ENCODE measurements at regions not wholly inside any gene's neighbourhood (a gene's known extent, or its start where the extent isn't known, plus 50 kb on each side); places are given as distances from the start of the nearest gene placed in this dataset.
"Not testable (repeated sequence)": the region's sequence is repeated elsewhere in the genome, so short reads cannot be mapped to it uniquely, and the experiment has no call there.

DNA sequence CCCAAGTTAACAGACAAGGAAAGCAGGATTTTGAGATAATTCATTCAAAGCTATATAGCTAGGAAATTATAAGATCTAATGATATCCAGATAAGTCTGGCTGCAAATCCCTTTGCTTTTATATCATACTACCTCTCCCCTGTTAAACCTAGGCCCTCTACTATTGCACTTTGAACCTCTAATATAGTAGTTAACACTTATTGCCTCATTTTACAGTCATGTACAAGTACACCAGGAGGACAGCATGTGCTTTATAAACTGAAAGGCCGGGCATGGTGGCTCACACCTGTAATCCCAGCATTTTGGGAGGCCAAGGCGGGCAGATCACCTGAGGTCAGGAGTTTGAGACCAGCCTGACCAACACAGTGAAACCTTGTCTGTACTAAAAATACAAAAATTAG is 234.4 kb upstream of the EDNRA start:
- not testable (repeated sequence) for DNase-seq (ENCODE audit: low spot score)

GRCh38 chr4:147247579-147247978 is 233.3 kb upstream of the EDNRA start:
- no peak for DNase-seq (ENCODE audit: low spot score)

GRCh38 chr4:147250062-147250461 is 230.8 kb upstream of the EDNRA start:
- no peak for DNase-seq (ENCODE audit: low spot score)

GRCh38 chr4:147255268-147255667 is 225.6 kb upstream of the EDNRA start:
- not testable (repeated sequence) for DNase-seq (ENCODE audit: low spot score)

DNA sequence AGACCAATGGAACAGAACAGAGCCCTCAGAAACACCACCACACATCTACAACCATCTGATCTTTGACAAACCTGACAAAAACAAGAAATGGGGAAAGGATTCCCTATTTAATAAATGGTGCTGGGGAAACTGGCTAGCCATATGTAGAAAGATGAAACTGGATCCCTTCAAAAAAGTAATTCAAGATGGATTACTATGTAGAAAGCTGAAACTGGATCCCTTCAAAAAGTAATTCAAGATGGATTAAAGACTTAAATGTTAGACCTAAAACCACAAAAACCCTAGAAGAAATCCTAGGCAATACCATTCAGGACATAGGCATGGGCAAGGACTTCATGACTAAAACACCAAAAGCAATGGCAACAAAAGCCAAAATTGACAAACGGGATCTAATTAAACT is 221.6 kb upstream of the EDNRA start:
- not testable (repeated sequence) for DNase-seq (ENCODE audit: low spot score)

GRCh38 chr4:147284256-147284835 is 196.6 kb upstream of the EDNRA start:
- DNase-seq (ENCODE audit: low spot score): no peak

DNA sequence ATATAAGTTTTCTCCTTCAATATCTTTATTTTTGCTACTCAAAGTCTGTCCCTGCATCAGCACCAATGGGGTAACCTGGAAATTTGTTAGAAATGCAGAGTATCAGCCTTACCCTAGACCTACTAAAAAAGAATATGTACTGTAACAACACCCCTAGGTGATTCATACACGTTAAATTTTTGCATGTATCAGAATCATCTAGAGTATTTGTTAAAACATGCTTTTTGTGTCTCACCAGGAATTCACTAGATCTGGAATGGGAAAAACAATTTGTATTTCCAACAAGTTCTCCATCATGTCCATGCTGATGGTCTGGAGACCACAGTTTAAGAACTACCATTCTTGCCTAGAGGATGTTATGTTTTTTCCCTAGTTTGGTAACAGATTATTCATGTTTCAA is 196.0 kb upstream of the EDNRA start:
- DNase-seq (ENCODE audit: low spot score): no peak

DNA sequence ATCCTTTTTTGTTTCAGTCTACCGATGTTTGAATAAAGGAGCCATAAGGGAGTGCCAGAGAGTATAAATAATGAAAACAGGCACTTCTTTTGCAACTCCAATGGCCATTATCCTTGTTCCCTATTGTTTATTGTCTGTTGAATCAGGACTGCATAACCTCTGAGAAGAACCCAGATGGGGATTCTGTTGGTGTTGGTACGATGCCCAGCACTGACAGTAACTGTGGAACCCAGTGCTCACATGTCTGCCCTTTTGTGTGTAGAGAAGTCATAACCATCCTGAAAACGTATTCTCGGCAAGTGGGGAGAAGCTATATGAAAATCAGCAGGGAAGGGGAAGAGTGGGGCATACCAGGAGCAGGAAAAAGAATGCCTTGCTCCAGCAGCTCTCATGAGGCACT is 195.1 kb upstream of the EDNRA start:
- DNase-seq (ENCODE audit: low spot score): no peak

- no peak for DNase-seq (ENCODE audit: low spot score)
These were observed 193.9 kb upstream of the EDNRA start for GRCh38 chr4:147286846-147287587.

DNA sequence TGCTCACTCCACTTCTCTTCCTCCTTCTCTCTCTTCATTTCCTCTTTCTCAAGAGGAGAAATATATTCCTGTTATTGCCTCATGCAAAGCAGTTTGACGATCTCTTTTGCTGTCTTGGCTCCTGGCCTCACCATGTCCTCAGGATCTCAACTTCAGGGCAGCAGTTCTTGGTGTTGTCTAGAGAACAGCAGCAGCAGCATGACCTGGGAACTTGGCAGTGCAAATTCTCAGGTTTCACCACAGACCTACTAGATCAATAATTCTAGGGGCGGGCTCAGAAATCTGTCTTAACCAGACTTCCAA is 193.4 kb upstream of the EDNRA start:
- DNase-seq (ENCODE audit: low spot score): no peak

DNA sequence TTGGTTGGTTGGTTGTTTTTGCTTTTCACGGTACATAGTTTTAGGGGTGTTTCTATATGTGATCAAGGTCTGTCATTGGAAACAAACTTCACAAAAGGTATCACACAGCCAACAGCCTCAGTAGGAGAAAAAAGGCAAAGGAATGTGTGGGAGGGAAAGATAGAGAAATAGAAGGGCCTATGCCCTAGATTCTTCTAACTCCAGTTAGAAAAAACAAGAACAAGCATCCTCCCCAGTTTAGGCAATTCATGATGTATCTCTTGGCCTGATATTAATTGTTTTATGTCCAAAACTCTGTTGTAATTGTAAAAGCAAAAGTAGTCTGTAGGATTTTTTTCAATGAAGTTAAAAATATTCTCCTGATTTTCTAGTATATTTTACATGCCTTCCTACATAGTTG is 192.4 kb upstream of the EDNRA start:
- DNase-seq (ENCODE audit: low spot score): no peak

DNA sequence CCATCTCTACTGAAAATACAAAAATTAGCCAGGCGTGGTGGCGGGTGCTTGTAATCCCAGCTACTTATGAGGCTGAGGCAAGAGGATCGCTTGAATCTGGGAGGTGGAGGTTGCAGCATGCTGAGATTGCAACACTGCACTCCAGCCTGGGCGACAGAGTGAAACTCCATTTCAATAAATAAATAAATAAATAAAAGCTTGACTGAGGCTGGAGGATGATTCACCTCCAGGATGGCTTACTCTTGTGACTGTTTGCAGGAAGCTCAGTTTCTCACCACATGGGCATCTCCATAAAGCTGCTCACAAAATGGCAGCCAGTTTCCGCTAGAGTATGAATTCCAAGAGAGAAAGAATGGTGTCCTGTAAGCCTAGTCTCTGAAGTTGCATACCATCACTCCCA is 191.7 kb upstream of the EDNRA start:
- DNase-seq (ENCODE audit: low spot score): no peak

DNA sequence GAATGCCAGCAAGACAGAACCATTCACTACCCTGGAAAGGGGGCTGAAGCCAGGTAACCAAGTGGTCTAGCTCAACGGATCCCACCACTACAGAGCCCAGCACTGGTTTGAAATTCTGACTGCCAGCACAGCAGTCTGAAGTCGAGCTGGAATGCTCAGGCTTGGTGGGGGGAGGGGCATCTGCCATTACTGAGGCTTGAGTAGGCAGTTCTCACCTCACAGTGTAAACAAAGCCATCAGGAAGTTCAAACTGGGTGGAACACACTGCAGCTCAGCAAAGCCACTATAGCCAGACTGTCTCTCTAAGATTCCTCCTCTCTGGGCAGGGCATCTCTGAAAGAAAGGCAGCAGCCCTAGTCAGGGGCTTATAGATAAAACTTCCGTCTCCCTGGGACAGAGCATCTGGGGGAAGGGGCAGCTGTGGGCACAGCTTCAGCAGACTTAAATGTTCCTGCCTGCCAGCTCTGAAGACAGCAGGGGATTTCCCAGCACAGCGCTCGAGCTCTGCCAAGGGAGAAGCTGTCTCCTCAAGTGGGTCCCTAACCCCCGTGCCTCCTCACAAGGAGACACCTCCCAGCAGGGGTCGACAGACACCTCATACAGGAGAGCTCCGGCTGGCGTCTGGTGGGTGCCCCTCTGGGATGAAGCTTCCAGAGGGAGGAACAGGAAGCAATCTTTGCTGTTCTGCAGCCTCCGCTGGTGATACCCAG is 188.1 kb upstream of the EDNRA start:
- not testable (repeated sequence) for DNase-seq (ENCODE audit: low spot score)

DNA sequence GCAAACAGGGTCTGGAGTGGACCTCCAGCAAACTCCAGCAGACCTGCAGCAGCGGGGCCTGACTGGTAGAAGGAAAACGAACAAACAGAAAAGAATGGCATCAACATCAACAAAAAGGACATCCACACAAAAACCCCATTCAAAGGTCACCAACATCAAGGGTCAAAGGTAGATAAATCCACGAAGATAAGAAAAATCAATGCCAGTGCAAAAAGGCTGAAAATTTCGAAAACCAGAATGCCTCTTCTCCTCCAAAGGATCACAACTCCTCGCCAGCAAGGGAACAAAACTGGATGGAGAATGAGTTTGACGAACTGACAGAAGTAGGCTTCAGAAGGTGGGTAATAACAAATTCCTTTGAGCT is 187.6 kb upstream of the EDNRA start:
- not testable (repeated sequence) for DNase-seq (ENCODE audit: low spot score)

- no peak for DNase-seq (ENCODE audit: low spot score)
These were observed 181.7 kb upstream of the EDNRA start for GRCh38 chr4:147299205-147299604.

DNA sequence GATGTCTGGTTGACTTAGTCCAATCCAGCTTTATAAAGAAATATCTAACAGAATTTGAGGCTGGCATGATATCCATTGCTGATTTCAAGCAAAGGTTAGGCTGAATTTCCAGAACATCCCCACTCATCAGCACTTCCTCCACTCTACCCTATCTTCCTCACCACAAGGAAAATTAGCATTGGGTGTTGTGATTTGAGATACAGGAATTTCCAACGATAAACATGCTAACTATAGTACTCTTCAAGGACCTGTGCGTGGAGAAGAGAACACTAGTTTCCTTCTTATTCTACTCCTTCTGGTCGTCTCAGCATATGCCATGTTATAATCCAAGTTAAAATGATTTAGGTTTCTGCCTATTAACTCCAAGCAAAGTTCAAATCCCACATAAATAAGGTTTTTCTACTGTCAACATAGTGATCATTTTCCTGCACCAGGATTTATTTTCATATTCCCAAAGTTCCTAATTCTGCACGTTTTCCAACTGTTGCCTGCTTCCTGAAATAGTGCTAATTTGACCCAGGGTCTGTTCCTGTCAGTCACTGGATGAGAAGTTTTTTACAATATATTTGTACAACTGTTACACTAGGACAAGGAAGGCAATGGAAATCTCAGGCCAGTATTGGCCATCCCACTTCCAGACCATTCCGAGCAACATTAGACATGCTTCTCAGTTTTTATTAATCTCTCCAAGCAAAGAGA is 177.6 kb upstream of the EDNRA start:
- DNase-seq (ENCODE audit: low spot score): no peak

DNA sequence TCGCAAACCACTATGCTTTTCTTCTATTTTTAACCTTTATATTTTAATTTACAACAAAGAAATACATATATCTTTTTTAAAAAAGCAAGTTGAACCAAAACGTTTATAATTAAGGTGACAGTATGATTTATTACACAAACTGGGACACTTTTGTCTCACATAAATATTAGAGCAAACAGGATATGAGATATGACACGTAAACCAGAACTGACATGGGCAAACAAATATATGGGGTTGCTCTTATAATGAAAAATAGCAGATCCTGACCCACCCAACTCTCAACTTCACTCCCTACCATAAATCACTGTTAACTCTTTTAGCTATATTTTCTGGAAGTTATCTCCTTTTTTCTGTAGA is 177.0 kb upstream of the EDNRA start:
- no peak for DNase-seq (ENCODE audit: low spot score)

DNA sequence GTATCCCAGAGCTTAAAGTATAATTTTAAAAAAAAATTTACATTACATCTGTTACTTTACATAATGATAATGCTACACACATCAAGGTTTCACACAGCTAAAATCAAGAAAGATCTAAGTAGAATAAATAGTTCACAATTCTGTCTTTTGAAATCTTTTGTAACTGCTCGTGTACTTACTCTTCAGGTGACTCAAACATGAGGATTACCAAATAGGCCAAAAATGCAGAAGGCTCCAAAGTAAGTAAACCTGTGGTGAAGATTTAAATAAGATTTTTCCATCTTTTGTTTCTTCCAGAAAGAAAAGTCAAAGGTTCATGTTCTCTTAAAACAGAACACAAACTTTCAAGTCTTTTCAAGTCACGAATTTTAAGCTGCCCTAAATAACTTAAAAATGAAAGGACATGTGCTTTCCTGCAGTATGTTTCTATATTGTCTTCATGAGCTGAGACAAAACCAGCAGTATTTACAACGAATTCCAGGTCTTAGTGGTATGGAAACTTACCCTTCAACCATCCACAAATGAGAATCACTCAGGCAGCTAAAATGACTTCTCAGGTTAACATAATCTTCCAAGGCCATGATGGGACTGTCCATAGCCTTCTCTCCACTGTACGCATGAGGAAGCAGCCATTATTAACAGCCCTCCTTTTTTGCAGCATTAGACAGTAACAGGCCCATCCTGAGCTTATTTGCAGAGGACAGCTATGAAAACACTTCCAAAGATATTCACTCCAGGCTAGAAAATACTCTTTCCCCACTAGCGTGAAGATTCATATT is 172.8 kb upstream of the EDNRA start:
- no peak for DNase-seq (ENCODE audit: low spot score)

DNA sequence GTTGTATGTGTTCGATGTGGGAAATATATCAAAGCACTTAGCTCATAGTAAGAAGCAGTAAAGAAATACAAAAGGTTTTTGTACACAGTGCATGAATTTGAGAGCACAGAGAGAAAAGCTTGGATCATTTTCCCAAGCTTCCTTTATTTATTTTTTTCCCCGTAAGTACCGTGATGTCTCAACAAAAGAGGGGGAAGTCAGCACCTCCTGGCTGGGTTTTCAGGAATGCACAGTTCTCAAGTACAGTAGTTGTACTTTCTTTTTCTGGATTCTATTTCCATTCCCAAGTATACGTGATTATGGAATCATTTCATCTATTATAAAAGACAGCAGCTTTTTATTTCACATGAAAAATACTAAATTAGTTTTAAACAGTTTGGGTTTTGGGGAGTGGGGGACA is 171.5 kb upstream of the EDNRA start:
- DNase-seq (ENCODE audit: low spot score): no peak

GRCh38 chr4:147310312-147310711 is 170.6 kb upstream of the EDNRA start:
- DNase-seq (ENCODE audit: low spot score): no peak

- DNase-seq (ENCODE audit: low spot score): no peak
These were observed 168.9 kb upstream of the EDNRA start for GRCh38 chr4:147311956-147312355.

- no peak for DNase-seq (ENCODE audit: low spot score)
These were observed 168.4 kb upstream of the EDNRA start for GRCh38 chr4:147312376-147313046.
